Tibial nerve (tissue), 4 donors: ENCODE measurements at regions not wholly inside any gene's neighbourhood (a gene's known extent, or its start where the extent isn't known, plus 50 kb on each side); places are given as distances from the start of the nearest gene placed in this dataset.

Source experiments
- DNase-seq, 2 donors: peaks; one replicate each; pipeline ENCODE4 v3.0.0-alpha.2; 2019; ENCODE audit warnings: low spot score in 2 of 2
- H3K27ac ChIP-seq, 4 donors: fragments of 200-600 bp; sonication (generic) in 3 of 4; one replicate each; pipeline ENCODE4 v1.5.1; 2017 to 2019; ENCODE audit warnings: mild to moderate bottlenecking in 1 of 4
- H3K27me3 ChIP-seq, 2 donors: fragments of 200-600 bp; sonication (generic) in 1 of 2; one replicate each; pipeline versions ENCODE4 v1.5.1 to v1.6.0; 2017 to 2019
- H3K36me3 ChIP-seq, 3 donors: fragments of 200-600 bp; sonication (generic); one replicate each; pipeline ENCODE4 v1.5.1; 2018 to 2019
- H3K4me1 ChIP-seq, 4 donors: fragments of 200-600 bp; sonication (generic) in 3 of 4; one replicate each; pipeline ENCODE4 v1.5.1; 2017 to 2019
- H3K4me3 ChIP-seq, 4 donors: fragments of 200-600 bp; sonication (generic) in 3 of 4; one replicate each; pipeline ENCODE4 v1.5.1; 2017 to 2019; ENCODE audit warnings: mild to moderate bottlenecking in 1 of 4, moderate library complexity in 1 of 4
- H3K9me3 ChIP-seq, 4 donors: fragments of 200-600 bp; sonication (generic) in 3 of 4; one replicate each; pipeline ENCODE4 v1.5.1; 2017 to 2019
- EP300 ChIP-seq, 2 donors: sonication (generic); formaldehyde crosslinking; IDR thresholded peaks; one replicate each; pipeline ENCODE4 v1.6.1; 2017; ENCODE audit warnings: antibody characterized with exemption in 2 of 2, mild to moderate bottlenecking in 1 of 2
- POLR2A ChIP-seq, 2 donors: fragments of 450-650 bp; IDR thresholded peaks; one replicate each; pipeline ENCODE4 v1.6.1; 2017; ENCODE audit warnings: antibody characterized with exemption in 2 of 2, mild to moderate bottlenecking in 2 of 2, moderate library complexity in 2 of 2
- WGBS, 2 donors: methylation state at CpG; one replicate each; pipeline ENCODE4 v1.1.5; 2018; 5-methylcytosine and 5-hydroxymethylcytosine counted together
- TF ChIP-seq, protein P1 (sequence below), 5 experiments: fragments of 200-600 bp in 3 of 5; fragments of 450-650 bp in 2 of 5; sonication (generic) in 3 of 5; IDR thresholded peaks; one replicate each; pipeline ENCODE4 v1.5.1; 2016 to 2019; ENCODE audit warnings: antibody characterized with exemption in 5 of 5, mild to moderate bottlenecking in 3 of 5, moderate library complexity in 2 of 5

DNA sequence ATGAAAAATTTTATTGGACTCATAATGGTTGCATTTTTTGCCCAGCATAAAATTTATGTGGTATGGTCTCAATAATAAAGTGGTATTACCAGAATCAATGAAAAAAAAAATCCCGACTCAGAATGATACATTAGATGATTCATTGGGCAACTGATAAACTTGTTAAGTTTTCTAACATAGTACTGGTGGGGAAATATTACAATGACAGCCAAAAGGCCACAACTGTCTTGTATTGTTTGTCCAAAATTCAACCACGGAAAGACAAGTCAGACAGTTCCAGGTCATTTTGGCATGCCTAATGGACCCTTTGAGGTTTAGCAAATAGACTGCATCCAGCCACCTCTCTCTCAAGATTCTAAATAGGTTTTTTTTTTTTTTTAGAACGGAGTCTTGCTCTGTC is 70.5 kb upstream of the TRIM9 start:
- Histone ChIP-seq H3K9me3 (no peaks in the 10 kb centered on the region), H3K4me1 (peaks cover 0 to 54% (median 16%) of the 10 kb centered on the region in 4 donors), H3K36me3 (no peaks in the 10 kb centered on the region), H3K27me3 (no peaks in the 10 kb centered on the region), H3K4me3 (no peak overlapping the region), H3K27ac (no peak overlapping the region)
- no peak for DNase-seq
- TF ChIP-seq, protein P1, sequence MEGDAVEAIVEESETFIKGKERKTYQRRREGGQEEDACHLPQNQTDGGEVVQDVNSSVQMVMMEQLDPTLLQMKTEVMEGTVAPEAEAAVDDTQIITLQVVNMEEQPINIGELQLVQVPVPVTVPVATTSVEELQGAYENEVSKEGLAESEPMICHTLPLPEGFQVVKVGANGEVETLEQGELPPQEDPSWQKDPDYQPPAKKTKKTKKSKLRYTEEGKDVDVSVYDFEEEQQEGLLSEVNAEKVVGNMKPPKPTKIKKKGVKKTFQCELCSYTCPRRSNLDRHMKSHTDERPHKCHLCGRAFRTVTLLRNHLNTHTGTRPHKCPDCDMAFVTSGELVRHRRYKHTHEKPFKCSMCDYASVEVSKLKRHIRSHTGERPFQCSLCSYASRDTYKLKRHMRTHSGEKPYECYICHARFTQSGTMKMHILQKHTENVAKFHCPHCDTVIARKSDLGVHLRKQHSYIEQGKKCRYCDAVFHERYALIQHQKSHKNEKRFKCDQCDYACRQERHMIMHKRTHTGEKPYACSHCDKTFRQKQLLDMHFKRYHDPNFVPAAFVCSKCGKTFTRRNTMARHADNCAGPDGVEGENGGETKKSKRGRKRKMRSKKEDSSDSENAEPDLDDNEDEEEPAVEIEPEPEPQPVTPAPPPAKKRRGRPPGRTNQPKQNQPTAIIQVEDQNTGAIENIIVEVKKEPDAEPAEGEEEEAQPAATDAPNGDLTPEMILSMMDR (IDR thresholded peaks at IDR 0.05), result no peak
- no peak for TF ChIP-seq POLR2A (IDR thresholded peaks at IDR 0.05)
- TF ChIP-seq EP300 (IDR thresholded peaks at IDR 0.05), result no peak
- WGBS, 2 donors, result 62 to 86% methylated on average over 3 of the region's 3 CpGs

DNA sequence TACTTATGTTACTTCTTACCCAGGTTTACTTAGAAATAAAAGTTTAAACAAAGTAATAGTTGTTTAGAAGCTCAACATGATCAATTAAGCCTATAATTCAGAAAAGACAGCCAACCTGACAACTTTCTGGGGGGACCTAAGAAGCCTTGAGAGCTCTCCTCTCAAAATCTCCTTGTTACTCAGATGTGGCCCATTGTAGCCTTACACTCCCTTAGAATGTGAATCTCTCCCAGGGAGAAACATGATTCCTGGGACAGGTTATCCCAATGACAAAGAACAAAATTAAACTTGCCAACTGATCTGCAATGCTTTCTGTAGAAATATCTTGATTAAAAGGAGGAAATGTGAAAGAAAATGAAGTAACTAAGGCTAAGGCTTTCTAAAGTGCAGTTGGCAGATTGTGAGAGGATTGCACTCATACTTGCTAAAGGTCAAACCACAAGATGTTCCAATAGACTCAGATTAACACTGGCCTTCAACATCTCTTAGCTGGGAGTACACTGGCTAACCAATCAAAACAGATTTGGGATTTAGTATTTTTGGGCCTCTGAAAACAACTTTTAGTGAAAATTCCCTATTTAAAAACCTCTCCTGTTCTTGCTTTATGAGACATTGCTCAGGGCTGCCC is 72.3 kb upstream of the TMX1 start:
- Histone ChIP-seq H3K4me3 (no peak overlapping the region), H3K9me3 (no peaks in the 10 kb centered on the region), H3K4me1 (peaks cover 0 to 52% (median 16%) of the 10 kb centered on the region in 4 donors), H3K27ac (peak overlapping the region; percentile 20 to 85 (median 60)), H3K36me3 (no peaks in the 10 kb centered on the region), H3K27me3 (no peaks in the 10 kb centered on the region)
- TF ChIP-seq EP300 (IDR thresholded peaks at IDR 0.05) (peak in 1 of 2 donors; percentile 85), POLR2A (IDR thresholded peaks at IDR 0.05) (no peak)
- TF ChIP-seq, protein P1 (IDR thresholded peaks at IDR 0.05), result no peak
- DNase-seq, result peak in 1 of 2 donors; percentile 50

DNA sequence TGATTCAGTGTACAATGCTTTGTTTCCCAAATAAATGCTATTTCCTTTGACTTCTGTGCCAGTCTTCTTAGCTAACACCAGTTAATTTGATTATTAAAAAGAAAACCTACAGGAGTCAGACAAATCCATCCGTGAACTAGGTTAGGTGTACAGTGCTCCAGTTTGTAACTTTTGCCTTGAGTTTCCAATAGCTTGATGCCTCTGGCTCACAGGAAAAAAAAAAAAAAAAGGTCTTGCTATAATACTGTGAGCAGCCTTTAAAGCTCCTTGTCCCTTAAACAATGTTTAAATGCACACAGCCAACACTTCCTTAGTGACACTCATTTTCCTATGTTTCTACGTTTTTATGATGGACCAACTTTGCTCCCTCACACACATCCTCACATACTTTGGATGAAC is 71.8 kb upstream of the TMX1 start:
- peak overlapping the region; percentile 5 to 85 (median 62) for H3K27ac ChIP-seq
- no peaks in the 10 kb centered on the region for H3K9me3 ChIP-seq
- no peak for DNase-seq
- H3K4me1 ChIP-seq, result peaks cover 0 to 48% (median 16%) of the 10 kb centered on the region in 4 donors
- H3K27me3 ChIP-seq, result no peaks in the 10 kb centered on the region
- no peak overlapping the region for H3K4me3 ChIP-seq
- H3K36me3 ChIP-seq, result no peaks in the 10 kb centered on the region
- 36 to 46% methylated on average over 2 of the region's 2 CpGs for WGBS, 2 donors
- TF ChIP-seq EP300 (IDR thresholded peaks at IDR 0.05) (no peak), POLR2A (IDR thresholded peaks at IDR 0.05) (no peak)
- TF ChIP-seq, protein P1 (IDR thresholded peaks at IDR 0.05), result no peak

DNA sequence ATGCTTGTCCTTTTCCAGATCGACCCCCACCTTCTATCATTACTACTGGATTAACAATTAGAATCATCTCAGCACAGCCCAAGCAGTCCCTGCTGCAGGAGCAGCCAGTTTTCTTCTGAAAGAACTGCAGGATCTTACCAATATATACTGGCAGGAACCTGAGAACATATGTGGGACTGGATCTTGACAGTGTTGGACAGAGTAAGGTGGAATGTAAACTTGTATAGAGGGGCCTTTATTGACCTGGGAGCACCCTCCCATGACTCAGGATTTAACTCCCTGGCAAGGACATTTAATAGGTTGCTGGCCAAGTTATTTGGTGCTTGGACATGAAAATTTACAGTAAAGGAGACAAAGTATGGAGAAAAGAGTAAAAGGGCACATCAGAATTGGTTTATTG is 66.2 kb upstream of the TMX1 start:
- H3K36me3 ChIP-seq, result no peaks in the 10 kb centered on the region
- peaks cover 0 to under 1% (median 0%) of the 10 kb centered on the region in 4 donors for H3K9me3 ChIP-seq
- 71 to 83% methylated on average over 1 of the region's 1 CpG for WGBS, 2 donors
- no peak overlapping the region for H3K4me3 ChIP-seq
- peaks cover 0 to 12% (median 3%) of the 10 kb centered on the region in 4 donors for H3K4me1 ChIP-seq
- no peak for DNase-seq
- H3K27ac ChIP-seq, result no peak overlapping the region
- no peaks in the 10 kb centered on the region for H3K27me3 ChIP-seq
- TF ChIP-seq POLR2A (IDR thresholded peaks at IDR 0.05) (no peak), EP300 (IDR thresholded peaks at IDR 0.05) (no peak)
- TF ChIP-seq, protein P1 (IDR thresholded peaks at IDR 0.05), result no peak

DNA sequence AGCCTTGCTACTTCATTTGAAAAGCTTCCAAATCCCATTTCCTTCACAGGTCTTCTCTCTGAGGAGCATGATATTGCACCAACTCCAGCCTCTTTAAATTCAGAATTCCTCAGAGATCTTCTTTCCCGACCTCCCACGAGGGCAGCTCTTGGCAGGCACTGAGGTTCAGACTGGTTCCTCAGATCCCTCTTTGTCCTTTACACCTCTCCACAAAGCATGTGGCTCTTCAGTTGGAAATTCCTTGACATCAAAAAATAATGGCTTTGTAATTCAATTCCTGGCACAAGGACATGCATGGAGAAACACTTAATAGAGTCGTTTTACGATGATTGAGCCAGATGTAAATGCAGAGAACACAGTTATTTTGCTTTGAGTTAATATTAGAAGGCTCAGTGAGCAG is 63.2 kb upstream of the TMX1 start:
- no peaks in the 10 kb centered on the region for H3K36me3 ChIP-seq
- H3K4me3 ChIP-seq, result no peak overlapping the region
- H3K27ac ChIP-seq, result no peak overlapping the region
- peaks cover 0 to 5% (median 0%) of the 10 kb centered on the region in 4 donors for H3K4me1 ChIP-seq
- H3K27me3 ChIP-seq, result no peaks in the 10 kb centered on the region
- 26 to 27% methylated on average over 4 of the region's 4 CpGs for WGBS, 2 donors
- no peak for DNase-seq
- H3K9me3 ChIP-seq, result peaks cover 0 to 4% (median 0%) of the 10 kb centered on the region in 4 donors
- no peak for TF ChIP-seq EP300 (IDR thresholded peaks at IDR 0.05)
- TF ChIP-seq, protein P1 (IDR thresholded peaks at IDR 0.05), result no peak
- TF ChIP-seq POLR2A (IDR thresholded peaks at IDR 0.05), result no peak
